ENCODE measurements at regions not wholly inside any gene's neighbourhood (a gene's known extent, or its start where the extent isn't known, plus 50 kb on each side); places are given as distances from the start of the nearest gene placed in this dataset.
"Not testable (repeated sequence)": the region's sequence is repeated elsewhere in the genome, so short reads cannot be mapped to it uniquely, and the experiment has no call there.

- DNase-seq, result no peak
Observed at GRCh38 chr20:19027971-19028370, 184.5 kb upstream of the SLC24A3 start.

GRCh38 chr20:19041787-19042186 lies 170.7 kb upstream of the SLC24A3 start:
- DNase-seq, result no peak

- no peak for DNase-seq
Observed at GRCh38 chr20:19045371-19045770, 167.1 kb upstream of the SLC24A3 start.

DNA sequence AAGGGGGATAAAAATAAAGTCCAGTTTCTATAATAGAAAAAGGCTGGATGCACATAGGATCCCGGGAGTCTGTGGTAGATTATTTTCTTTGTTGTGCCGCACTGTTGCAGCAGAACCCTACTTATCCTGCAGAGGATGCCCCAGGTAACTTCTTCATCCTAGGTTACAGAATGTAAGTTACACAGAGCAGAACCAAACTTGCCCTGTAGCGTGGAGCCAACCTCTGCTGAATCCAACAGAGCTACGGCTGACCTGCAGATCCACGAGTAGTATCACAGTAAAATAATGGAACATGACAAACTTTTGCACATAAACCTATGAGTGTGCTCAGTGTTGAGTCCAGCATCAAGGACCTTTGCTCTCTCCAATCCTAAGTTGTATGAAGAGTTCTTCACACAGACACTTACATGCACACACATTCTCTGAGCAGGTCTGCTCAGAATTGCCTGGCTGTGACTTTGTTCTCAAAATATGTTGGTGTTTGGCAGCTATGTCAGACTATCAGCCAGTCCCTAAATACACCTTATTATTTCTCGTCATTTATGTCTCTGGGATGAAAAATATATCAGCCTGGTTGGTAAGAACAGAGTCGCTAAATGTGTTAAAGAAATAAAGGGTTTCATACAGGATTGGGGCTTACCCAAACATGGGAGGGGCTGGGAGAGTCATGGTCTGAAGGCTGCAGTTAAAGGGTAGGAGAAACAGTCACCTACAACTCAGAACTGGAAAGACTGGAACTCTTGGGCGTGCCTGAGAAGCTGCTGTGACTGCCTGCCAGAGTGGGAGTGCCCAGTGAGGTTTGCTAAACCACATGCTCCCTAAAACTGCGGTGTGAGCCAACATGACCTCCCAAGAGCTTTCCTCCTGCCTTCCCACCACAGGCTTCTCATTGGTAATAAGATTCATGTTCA lies 165.1 kb upstream of the SLC24A3 start:
- DNase-seq, result no peak

DNA sequence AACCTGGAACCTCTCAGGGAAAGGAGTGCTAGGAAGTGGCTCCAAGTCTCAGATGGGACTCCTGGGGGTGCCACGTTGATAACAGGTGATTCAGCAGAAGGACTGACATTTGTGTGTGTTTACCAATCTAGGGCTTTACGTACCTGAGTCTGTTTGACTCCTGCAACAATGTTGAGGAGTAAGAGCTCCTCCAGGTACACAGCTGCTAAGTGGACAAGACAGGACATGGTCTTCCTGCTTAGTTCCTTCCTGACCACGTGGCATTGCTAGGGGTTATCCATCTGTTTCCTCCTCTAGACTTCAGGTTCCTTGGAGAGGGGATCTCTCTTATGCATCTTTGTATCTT lies 164.5 kb upstream of the SLC24A3 start:
- no peak for DNase-seq

DNA sequence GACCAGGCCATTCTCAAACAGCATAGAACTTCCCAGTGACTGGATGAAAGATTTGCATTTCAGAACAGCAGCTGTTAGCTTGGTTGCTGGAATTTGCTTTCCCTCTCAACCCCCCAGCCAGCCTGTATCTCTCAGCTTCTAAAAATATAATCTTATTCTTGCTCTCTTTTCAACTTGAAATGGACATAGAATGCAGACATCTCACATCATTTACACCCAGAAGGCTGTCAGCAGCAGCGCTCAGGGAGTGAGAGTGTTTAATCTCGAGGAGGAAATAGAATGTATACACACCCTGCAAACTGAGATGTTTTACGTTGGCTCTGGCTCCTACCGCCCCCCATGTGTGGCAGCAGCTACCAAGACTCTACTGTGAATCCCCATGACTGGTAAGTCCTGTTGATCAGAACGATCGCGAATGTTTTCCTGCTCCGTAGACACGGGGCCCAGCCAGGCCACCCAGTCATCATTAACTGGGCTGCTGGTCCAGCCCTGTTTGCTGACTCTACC lies 163.4 kb upstream of the SLC24A3 start:
- no peak for DNase-seq

DNA sequence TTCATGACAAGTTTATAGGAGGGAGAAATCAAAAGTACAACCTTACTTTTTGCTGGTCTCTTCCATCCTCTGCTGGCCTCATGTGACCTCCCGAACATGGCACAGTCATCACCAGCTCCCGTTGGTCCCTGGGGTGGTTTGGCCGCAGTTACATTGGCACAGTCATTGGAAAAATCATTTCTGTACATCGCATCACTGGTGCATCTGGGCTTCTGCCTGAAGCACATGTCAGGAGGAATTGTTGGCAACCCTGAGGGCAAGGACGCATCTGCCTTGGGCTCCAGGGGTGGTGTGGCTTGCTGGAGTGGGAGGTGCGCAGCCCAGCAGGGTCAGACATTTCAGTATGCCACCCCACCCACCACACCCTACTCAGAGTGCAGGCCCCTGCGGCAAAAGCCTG lies 162.9 kb upstream of the SLC24A3 start:
- DNase-seq, result no peak

DNA sequence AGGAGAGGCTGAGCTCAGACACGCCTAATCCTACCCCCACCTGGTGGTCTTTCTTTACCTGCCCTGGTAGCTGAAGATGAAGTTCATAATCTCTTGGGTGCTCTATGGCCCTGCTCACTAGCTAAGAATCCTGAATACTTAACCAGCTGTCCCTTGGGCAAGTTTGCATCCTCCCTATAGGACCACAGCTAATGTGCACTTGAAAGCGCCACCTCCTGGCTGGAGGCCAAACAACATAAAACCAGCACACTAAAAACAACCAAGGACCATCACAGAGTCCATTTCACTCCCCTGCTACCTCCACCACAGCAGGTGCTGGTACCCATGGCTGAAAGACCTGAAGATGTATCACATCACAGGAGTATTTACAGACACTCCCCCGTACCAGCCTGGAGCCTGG lies 155.5 kb upstream of the SLC24A3 start:
- no peak for DNase-seq

GRCh38 chr20:19064788-19065187 lies 147.7 kb upstream of the SLC24A3 start:
- DNase-seq, result not testable (repeated sequence)

- no peak for DNase-seq
Observed at GRCh38 chr20:19067986-19068385, 144.5 kb upstream of the SLC24A3 start.

- no peak for DNase-seq
Observed at GRCh38 chr20:19070026-19070425, 142.4 kb upstream of the SLC24A3 start.

GRCh38 chr20:19070681-19071445 lies 141.6 kb upstream of the SLC24A3 start:
- no peak for DNase-seq

DNA sequence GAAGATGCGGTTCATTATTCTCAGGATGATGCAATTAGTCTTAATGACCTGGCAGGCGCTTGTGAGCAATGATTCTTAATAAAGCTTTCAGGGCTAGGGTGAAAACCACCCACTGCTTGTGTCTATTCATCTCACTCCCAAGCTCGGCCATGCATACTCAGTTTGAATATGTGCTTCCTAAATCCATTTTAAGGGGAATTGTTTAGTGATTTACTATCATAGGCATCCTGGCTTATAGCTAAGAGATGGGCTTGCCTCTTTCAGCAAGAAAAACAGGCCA lies 141.1 kb upstream of the SLC24A3 start:
- no peak for DNase-seq

GRCh38 chr20:19071902-19072498 lies 140.4 kb upstream of the SLC24A3 start:
- no peak for DNase-seq

DNA sequence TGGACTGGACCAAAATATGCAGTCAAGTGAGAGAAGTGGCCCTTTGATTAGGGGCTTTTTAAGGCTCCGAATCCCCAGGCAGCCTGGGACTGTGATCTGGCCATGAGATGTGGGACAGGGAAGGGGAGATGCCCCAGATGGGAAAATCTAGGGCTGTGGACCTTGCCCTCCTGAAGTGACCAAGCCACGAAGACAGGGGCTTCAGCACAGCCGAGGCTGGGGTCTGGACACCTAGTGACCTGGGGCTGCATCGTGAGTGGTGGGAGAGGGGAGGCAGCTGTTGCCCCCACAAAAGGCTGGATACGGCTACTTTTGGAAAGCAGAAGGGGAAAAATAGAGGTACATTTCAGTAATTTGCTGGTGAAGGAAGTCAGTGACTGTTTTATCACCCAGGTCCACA lies 139.5 kb upstream of the SLC24A3 start:
- no peak for DNase-seq

DNA sequence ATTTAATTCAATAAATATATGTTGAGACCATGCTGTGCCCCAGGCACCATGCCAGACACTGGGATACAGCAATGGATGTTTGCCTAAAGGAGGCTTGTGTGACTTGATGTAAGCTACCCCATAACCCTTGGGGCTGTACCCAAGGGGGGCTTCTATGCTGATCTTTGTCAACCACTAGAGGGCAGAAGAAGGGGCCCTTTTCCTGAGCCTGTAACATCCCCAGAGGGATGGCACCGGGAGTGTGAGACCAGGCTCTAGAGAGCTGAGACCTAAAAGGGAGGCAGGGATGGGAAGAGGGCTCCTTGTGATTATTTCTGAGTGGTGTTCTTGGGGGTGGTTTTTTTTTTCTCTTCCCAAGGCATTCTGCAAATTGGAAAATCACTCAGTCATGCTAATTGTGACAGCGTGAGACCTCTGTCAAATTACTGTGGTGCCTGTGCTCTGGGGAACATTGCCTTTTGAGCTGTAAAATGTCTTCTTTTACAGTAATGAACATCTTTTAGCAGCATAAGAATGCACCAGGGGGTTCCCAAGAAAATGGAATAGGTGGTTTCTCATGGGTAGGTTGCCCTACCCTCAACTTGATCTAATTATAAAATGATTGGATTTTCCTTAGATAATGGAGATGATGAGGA lies 138.7 kb upstream of the SLC24A3 start:
- peak in 1 of 2 experiments; percentile 15 for DNase-seq

- DNase-seq, result no peak
Observed at GRCh38 chr20:19074356-19074755, 138.1 kb upstream of the SLC24A3 start.

GRCh38 chr20:19074828-19075516 lies 137.5 kb upstream of the SLC24A3 start:
- DNase-seq, result no peak

DNA sequence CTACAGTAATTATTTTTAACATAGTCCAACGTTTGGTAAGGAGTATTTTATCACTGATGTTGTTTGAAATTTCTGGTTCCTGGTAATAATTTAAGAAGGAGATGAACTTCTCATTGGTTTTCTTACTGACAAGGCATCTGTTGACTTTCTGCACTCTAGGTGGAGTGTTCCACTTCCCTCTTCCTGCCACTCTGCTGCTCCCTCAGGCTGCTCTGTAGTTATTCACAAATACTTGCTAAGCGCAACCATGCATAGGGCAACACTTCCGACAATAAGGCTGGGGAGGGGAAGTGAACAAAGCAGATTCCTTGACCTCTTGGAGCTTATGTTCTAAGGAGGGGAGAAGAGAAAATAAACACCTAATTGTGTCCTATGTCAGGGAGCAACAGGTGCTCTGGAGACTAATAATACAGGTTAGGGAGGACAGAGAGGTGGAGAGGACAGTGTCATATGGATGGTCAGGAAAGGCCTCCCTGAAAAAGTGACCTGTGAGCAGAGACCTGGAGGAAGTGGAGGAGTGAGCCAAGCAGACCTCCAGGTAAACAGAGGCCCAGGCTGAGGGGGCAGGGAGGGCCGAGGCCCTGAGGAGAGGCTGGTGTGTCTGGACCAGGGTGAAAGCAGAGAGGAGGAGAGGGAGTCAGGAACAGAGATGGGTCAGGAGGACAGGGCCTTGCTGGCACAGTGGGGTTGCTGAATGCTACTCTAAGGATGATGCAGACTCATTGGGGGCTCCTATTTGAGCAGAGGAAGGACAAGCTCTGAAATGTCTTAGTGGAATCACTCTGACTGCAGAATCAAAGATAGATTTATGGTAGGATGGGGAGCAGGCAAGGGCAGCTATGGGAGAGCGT lies 134.8 kb upstream of the SLC24A3 start:
- DNase-seq, result no peak

GRCh38 chr20:19078448-19079373 lies 133.7 kb upstream of the SLC24A3 start:
- DNase-seq, result no peak
